A673 (cell line): ENCODE measurements at regions not wholly inside any gene's neighbourhood (a gene's known extent, or its start where the extent isn't known, plus 50 kb on each side); places are given as distances from the start of the nearest gene placed in this dataset.

Source experiments
- EZH2 ChIP-seq: fragments of 200-600 bp; sonication (generic); IDR thresholded peaks from 2 replicates; pipeline ENCODE4 v1.6.1; 2017; ENCODE audit warnings: borderline replicate concordance, low read depth, mild to moderate bottlenecking, mixed read lengths, antibody characterized with exemption, low read length; ENCODE audit not compliant: poor library complexity, severe bottlenecking
- TF ChIP-seq, protein P1 (sequence below): fragments of 300-800, 200-600 bp; sonication (generic); conservative IDR thresholded peaks from 2 replicates; pipeline ENCODE4 v1.5.1; 2017; ENCODE audit warnings: low read depth, mild to moderate bottlenecking, antibody characterized with exemption, low read length, moderate library complexity, mixed read lengths

DNA sequence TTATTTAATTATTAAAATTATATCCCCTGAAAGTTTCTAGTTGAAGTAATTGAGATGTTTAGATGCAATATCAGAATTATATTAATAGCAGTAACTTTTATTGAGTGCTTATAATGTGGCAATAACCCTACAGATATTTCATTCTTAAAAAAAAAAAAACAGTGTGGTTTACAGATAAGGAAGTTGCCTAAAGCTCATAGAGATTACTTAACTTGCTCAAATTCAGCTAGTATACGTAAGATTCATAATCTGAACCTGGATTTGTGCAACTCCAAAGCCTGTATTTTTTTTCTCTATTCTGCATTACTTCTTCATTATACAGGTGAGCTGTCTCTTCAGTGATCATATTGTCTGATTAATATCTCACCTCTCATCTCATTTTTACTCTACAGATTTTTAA, 156.0 kb upstream of the PTBP2 start:
- TF ChIP-seq, protein P1, sequence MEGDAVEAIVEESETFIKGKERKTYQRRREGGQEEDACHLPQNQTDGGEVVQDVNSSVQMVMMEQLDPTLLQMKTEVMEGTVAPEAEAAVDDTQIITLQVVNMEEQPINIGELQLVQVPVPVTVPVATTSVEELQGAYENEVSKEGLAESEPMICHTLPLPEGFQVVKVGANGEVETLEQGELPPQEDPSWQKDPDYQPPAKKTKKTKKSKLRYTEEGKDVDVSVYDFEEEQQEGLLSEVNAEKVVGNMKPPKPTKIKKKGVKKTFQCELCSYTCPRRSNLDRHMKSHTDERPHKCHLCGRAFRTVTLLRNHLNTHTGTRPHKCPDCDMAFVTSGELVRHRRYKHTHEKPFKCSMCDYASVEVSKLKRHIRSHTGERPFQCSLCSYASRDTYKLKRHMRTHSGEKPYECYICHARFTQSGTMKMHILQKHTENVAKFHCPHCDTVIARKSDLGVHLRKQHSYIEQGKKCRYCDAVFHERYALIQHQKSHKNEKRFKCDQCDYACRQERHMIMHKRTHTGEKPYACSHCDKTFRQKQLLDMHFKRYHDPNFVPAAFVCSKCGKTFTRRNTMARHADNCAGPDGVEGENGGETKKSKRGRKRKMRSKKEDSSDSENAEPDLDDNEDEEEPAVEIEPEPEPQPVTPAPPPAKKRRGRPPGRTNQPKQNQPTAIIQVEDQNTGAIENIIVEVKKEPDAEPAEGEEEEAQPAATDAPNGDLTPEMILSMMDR: no peak
- no peak for TF ChIP-seq EZH2
